T47D (cell line): ENCODE measurements at regions not wholly inside any gene's neighbourhood (a gene's known extent, or its start where the extent isn't known, plus 50 kb on each side); places are given as distances from the start of the nearest gene placed in this dataset.
A peak's percentile ranks its signal among the peaks of the same experiment; 100 is the strongest.

Experiments used
- DNase-seq, 2 experiments: peaks; one replicate each; pipeline versions ENCODE4 v3.0.0 to v3.0.0-alpha.2; 2011 to 2012; ENCODE audit warnings: low read depth in 1 of 2, low spot score in 1 of 2
- JUND ChIP-seq: IDR thresholded peaks from 2 replicates; pipeline ENCODE4 v1.6.1; 2012; ENCODE audit warnings: low read depth
- in situ Hi-C: cut with HindIII; loops from 2 replicates; pipeline ENCODE4 v1.10.0; 2016; ENCODE audit warnings: low sequenced_read_pairs, low pct_unique_long_range_greater_than_20kb

DNA sequence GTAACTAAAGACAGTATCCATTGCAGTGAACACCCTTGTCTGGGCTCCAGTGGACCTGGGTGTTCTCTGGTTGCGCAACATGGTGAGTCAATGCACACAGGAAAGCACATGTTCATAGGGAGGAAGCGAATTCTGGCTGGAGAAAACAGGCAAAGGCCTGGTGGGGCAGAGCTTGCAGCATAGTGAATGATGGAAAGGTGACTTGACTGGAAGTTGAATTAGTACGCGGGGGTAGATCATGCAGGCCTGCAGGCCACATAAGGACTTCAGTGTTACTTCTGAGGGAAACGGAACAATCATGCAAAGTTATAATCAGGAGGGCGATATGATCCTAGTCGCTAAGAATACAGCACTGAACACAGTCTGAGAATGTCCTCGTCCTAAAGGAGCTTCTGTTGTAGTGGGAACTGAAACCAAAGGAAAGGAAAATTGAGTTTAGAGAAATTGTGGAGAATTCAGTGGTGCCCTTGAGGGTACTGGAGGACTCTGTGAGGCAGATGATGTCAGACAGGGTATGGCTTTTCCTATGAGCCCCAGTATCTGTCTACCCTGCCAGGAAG is 71.9 kb upstream of the RANBP3L start:
- in situ Hi-C loops = no loop called here
- TF ChIP-seq JUND = no peak
- DNase-seq = peak in 1 of 2 experiments; percentile 65

DNA sequence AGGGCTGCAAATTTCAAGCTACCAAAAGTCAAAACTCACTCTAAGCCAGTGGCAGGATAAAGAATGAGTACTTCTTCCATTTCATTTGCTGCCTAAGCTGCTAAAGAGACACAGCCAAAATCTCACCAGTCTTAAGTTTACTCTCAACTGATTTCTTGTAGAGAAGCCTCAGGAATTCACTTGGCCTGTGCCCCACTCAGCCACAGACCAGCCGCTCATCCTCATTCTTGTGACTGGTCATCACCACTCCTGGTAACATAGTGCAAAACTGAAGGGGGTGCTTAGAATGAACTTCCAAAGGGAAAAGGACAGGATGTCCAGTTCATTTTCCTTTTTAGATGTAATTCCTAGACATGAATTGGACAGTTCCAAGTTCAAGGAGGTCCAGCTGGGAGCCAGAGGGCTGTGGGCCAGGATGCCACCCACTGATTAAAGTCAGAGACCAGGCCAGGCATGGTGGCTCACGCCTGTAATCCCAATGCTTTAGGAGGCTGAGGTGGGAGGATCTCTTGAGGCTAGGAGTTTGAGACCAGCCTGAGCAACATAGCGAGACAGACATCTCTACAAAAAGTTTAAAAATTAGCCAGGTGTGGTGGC is 72.7 kb upstream of the RANBP3L start:
- peak in 1 of 2 experiments; percentile 53 for DNase-seq
- TF ChIP-seq JUND = no peak
- in situ Hi-C loops = no loop called here

DNA sequence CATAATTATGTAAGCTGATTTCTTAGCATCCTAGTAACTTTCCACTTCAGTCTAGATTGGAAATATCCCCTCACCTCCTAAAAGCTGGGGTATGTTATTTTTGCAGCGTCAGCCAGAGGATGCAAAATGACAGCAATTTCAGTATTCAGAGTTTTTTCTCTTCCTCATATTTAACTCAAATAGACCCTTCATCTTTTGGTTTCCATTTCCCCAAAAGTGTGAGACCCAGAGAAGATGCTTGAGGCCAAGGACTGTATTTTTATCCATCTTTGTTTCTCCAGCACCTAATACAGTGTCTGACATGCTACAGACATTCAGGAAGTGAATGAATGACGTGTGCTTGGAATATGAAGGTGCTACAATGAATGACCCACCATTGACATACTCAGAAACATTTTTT is 75.5 kb upstream of the RANBP3L start:
- no peak for TF ChIP-seq JUND

DNA sequence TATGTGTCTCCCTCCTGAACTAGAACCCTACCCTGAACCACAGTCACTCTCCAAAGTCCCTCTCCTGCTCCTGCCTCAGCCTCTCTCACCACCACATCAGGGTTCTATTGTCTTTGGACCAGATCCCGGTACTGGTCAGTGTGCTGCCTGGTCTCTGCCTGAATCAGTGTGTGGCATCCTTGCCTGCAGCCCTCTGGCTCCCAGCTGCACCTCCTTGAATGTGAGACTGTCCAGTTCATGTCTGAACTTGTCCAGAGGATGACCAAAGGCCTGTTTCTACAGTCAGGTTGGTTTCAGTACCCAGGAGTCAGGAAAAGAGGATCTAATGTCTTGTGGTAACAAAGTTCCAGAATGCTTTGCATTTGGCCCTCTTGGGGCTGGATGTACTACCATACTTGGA is 76.8 kb upstream of the RANBP3L start:
- in situ Hi-C loops = no loop called here
- TF ChIP-seq JUND = no peak
- peak in 1 of 2 experiments; percentile 46 for DNase-seq

More for the DNA sequence above, 75.5 kb upstream of the RANBP3L start:
- no peak for DNase-seq
- in situ Hi-C loops = no loop called here

DNA sequence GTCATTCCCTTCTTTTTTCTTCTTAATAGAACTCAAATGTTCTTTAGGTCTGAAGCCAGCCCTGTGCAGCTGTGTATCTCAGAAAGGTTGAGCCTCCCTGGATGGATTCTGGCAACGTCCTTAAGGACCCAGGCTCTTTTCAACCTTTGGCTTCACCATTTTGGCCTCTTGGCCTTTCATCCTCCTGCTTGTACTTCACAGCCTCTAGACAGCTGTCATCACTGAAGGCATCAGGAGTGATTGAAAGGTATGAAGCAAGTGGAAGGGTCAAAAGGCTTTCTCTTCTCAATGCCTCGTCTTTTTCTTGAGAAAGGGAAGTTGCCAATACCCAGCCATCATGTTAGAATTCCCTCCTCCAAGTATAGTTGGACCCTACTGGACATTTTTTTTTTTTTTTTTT is 81.2 kb upstream of the RANBP3L start:
- in situ Hi-C loops = no loop called here
- TF ChIP-seq JUND = no peak
- no peak for DNase-seq

DNA sequence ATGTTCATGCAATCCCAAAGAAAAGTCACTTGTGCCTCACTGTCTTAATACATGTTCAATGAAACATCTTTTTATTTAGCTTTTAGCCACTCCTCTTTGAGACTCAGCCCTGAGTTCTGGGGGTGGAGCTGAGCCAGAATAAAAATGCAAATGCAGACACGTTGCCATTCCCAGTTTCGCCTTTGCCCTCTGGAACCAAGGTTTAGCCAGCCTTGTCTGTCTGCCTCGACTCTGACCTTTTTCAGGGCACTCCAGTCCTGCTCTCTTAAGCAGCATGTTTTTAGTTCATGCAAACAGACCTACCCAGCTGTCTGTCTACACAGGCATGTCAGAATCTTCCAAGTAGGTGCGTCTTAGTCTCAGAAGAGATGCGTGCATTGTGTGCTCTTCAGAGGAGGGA is 82.2 kb upstream of the RANBP3L start:
- in situ Hi-C loops = no loop called here
- TF ChIP-seq JUND = no peak
- no peak for DNase-seq

DNA sequence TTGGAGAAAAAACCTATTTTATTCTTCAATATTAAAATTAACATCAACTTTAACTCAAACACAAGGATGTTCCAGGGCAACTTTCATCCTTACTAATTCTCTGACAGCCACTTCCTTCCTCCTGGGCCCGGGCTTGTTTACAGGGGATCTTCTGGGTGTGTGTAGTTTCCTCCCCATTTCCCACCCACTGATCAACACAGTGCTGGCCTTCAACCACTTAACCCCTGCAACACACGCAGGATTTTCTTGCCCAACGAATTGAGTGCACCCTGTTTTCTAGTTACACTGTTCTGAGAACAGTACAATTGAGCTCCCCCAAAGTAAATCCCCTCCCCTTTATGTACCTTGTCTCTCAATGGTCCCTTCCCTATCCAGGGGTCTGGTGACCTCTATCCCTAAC is 83.1 kb upstream of the RANBP3L start:
- no peak for DNase-seq
- in situ Hi-C loops = no loop called here
- TF ChIP-seq JUND = no peak

DNA sequence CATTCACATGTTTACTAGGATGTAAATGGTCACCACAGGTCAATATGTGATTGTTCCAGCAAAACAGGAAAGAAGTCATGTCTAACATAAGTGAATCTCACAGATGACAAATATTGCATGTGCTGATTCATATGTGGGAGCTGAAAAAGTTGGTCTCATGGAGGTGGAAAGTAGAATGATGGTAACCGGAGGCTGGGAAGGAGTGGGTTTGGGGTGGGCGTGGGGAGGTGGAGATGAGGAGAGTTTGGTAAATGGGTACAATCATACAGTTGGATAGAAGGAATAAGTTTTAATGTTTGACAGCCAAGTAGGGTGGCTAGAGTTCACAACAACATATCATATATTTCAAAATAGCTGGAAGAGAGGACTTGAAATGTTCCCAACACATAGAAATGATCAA is 83.8 kb upstream of the RANBP3L start:
- DNase-seq = no peak
- in situ Hi-C loops = no loop called here
- no peak for TF ChIP-seq JUND

DNA sequence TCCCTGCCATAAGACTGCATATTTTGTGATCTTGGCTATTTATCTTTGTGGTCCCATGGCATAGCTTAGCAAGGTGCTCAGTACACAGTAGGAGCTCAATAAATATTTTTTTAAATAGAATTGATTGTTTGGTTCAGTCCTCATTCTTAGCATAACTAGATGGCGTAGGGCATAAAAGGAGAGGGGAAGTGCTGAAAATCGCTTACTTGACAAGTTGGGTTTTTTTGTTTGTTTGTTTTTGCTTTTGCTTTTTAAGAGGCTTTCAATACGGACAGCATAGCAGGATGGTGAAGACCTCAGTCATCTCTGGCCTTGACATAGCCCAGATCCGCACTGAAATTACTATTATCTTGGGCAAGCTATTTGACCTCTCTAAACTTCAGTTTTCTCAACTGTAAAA is 86.6 kb upstream of the RANBP3L start:
- DNase-seq = peak in 1 of 2 experiments; percentile 78
- TF ChIP-seq JUND = no peak; the same call in 1 of the 2 replicates
- in situ Hi-C loops = no loop called here

DNA sequence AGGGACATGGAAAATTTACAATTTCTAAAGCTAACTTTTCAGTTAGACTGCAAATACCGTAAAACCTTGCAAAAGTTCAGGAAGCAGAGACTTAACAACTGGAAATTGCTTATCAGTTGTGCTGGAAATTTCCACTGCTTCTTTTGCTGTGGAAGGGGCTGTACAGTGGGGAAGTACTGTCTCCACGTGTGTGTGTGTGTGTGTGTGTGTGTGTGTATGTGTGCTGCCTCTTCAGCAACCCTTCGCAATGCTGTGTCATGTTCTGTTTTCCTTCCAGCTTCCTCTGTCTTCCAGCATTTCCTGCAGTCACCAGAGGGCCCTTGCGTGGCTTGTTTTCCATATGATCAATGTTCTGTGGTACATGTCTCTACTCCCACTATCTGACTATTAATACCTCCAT is 87.5 kb upstream of the RANBP3L start:
- TF ChIP-seq JUND = no peak
- in situ Hi-C loops = no loop called here
- DNase-seq = peak in 1 of 2 experiments; percentile 45

DNA sequence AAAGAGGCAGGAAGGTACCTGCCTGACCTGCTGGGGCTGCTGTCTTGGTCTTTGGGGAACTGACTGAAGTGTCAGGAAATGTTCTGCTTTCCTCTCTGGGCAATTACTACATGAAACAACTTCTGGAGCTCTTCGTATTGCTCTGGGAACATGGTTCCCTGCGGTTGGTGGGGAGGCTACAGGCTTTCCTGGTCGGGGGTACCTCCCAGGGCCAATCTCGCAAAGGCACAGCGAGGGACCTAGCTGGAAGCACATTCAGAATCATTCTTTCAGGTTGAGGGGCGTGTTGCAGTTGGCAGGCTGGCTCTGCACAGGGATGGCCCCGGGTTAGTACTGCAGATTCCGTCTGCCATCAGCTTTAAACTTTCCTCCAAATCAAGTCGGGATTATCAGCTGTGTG is 88.9 kb upstream of the RANBP3L start:
- no peak for DNase-seq
- TF ChIP-seq JUND = no peak
- in situ Hi-C loops = no loop called here

DNA sequence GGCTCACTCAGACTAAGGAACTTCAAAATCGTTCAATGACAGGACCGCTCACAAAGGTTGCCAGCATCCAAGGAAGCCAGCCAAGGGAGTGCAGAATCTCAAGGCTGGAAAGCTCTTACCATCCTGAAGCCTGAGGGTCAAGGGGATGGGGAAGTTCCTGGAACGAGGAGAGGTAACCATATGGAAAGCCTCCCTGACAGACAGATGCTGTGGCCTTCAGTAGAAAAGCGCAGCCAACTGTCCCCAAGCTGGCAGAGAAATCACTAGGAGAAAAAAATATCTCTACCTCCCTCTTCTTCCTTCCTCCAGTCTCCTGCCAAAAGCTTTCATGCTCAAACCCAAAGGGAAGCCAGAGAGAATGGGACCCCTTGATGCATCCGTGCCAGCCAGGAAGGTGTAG is 90.5 kb upstream of the RANBP3L start:
- DNase-seq = no peak
- in situ Hi-C loops = no loop called here
- no peak for TF ChIP-seq JUND

DNA sequence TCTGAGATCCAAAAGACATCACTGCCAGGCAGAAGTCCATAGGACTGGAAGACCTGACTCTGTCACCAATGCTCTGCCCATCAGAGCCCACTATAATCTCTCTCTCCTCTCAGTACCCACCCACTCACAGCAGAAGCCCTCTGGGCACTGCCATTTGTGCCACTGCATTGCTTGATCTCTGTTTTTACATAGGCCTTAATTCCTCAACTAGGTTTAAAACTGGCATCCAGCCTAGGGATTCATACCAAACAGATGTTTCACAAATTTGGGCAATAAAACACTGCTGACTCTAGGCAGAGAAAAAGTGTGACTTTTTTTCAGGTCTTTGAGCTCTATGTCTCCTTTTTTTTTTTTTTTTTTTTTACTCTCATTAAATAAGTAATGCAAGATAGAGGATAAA is 91.1 kb upstream of the RANBP3L start:
- in situ Hi-C loops = no loop called here
- DNase-seq = no peak
- TF ChIP-seq JUND = no peak

DNA sequence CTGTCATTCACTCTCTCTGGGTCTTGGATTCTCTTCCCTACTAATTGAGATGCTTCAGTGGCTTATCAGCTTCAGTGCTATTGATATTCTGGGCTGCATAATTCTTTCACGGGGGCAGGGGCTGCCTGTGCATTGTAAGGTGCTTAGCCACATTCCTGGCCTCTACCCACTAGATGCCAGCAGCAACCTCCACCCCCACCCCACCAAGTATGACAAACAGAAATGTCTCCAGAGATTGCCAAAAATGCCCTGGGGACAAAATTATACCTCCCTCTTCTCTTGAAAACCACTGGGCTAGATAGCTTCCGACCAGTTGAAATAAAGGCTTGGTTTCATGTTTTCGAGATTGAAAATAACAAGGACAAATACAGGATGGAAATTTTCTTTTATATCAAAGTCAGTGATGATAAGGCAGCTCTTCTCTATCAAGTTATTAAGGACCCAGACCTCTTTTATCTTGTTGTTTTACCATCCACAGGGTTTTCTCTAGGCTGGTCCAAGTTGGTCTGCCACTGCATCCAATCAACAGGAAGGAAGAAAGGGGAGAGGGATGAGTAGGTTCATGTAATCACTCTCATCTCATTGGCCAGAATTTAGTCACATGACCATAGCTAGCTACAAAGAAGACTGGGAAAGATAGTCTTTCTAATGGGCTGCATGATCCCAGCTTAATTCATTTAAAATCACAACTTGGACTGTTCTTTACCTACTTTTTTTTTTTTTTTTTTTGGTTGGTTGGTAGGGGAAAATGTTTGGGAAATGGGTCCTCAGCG is 92.1 kb upstream of the RANBP3L start:
- TF ChIP-seq JUND = no peak
- in situ Hi-C loops = no loop called here
- DNase-seq = no peak
